ENCODE measurements at regions not wholly inside any gene's neighbourhood (a gene's known extent, or its start where the extent isn't known, plus 50 kb on each side); places are given as distances from the start of the nearest gene placed in this dataset.
A peak's percentile ranks its signal among the peaks of the same experiment; 100 is the strongest.

DNA sequence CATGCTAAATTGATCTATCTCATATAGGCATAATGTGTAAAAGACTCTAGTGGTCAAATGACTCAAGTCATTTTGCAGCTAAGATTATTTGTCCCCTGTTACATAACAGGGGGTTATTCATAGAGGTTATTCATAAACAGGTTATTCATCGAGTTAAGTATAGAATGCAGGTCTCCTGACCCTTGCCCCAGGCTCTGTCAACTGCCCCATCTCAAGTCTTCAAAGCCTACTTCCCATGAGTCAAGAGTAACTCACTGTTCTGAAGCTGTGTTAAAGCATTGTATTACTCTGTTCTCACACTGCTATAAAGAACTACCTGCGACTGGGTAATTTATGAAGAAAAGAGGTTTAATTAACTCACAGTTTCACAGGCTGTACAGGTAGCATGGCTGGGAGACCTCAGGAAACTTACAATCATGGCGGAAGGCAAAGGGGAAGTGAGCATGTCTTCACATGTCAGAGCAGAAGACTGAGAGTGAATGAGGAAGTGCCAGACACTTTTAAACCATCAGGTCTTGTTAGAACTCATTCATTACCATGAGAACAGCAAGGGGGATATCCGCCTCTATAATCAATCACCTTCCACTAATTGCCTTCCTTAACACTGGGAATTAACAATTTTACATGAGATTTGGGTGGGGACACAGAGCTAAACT, 226.2 kb upstream of the BLID start:
- DNase-seq = no peak

DNA sequence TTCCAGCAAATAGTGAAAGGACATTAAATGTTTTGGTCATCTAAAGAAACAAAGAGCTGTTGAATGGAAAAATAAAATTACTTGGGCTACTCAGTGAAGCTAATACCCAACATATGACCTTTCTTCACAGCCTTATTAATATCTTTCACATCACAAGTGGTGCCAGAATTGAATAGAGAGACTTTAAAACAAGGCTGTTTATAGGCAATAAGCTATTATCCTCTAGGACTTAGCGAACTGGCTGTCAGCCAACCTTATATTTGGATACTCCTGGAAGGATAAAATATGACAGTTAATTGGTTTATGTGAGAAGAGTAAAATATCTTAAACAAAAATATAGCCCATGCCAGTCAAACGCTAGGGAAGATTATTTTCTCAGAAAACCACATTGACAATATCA, 225.5 kb upstream of the BLID start:
- no peak for DNase-seq

DNA sequence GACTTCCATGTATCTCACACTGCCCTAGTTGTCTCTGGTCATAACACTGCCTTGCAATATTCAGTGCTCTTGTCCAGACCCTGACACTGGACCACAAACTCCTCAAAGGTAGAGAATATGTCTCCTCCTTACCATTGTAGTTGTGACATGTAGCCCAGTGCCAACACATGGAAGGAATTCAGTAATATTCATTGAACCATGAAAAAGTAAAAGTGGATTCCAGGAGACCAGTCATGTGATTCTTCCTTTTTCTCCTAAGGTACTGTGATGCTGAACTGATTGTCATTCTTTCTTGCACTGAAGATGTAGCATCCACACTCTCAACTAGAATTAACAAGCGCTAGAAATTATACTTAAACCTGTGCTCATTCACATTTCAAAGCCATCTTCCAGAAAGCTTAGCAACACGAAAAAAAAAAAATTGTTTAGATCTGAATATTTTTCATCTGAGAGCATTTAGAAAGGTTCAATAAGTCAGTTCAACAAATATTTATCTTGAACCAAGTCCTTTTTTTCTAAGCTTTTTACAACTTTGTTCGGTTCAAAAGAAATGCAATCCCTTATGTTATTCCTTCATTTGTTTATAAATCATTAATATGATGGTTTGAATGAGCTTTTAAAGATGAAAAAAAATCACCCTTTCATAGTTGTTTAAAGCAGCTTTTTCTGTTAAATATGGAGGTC, 224.7 kb upstream of the BLID start:
- no peak for DNase-seq

DNA sequence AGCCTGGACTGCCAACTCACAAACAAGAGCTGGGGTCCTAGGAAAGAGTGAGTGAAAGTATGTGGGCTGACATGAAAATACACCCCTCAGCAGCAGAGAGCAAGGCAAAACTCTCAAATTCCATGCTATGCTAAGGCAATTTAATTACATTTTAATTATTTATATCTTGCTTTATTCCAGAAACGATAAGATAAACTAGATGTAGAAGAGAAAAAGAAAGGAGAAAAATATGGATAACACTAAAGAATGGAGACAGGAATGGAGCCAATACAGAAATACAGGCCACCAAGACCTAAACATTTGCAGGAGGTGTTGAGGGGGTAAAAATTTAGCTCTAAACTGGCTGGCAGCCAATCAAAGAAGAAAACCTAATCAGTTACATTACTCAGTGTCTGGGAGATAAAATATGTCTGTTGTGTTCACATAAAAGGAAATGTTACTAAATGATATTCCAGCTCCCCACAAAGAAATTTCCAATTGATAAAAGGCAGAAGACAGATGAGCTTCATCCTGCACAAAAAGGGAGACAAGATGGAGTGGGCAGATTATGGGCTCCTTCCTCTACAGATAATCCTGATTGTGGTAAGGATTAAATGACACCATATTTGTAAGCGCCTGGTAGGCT, 223.5 kb upstream of the BLID start:
- peak; percentile 53 for DNase-seq

DNA sequence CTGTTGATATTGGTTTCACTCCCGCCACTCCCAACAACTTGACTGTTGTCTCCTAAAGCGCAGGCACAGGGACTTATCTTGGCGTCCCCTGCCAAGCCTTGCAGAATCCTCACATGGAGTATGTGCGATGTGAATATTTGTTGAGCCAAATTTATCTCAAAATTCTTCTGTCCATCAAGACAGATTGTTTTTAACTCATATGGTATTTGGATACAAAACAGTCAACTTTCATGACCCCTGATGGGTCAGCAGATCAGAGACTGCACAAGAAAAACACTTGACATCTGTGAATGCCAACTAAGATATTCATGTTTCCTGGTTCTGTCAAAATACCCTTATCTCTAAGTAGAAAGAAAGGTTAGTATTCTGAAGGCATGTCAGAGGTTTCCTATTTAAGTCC, 221.7 kb upstream of the BLID start:
- no peak for DNase-seq

DNA sequence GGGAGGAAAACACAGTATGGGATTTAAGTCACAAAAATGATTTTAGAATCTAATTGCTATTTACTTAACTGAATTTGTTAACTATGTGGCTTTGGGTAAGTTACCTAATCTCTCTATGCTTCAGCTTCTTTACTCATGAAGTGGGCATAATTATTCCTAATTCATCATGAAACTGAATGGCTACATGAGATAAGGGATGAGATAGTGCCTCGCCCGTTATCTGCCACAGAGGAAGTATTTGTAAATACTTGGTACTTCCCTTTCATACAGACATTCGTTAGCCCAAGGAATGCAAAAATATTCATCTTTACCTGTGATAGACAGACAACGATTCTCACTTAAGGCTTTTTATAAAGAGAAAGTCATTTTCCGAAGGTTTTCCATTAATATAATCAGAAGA, 221.2 kb upstream of the BLID start:
- DNase-seq = no peak

DNA sequence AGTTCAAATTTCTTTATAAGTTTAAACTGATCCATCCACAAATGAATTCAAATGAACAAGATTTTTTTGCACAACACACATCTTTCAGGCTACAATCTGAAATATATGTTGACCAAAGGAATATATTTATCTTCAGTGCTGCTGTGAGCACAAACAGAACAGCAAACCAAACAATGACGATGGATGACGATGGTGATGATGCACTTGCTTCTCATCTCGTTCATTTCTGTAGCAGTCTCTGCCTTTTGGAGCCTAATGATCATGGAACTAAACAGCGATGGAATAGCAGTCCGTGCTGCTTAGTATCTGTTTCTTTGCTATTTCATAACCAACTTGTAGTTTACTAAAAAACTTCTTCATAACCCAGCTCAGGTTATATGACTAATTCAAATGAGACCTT, 220.7 kb upstream of the BLID start:
- no peak for DNase-seq

DNA sequence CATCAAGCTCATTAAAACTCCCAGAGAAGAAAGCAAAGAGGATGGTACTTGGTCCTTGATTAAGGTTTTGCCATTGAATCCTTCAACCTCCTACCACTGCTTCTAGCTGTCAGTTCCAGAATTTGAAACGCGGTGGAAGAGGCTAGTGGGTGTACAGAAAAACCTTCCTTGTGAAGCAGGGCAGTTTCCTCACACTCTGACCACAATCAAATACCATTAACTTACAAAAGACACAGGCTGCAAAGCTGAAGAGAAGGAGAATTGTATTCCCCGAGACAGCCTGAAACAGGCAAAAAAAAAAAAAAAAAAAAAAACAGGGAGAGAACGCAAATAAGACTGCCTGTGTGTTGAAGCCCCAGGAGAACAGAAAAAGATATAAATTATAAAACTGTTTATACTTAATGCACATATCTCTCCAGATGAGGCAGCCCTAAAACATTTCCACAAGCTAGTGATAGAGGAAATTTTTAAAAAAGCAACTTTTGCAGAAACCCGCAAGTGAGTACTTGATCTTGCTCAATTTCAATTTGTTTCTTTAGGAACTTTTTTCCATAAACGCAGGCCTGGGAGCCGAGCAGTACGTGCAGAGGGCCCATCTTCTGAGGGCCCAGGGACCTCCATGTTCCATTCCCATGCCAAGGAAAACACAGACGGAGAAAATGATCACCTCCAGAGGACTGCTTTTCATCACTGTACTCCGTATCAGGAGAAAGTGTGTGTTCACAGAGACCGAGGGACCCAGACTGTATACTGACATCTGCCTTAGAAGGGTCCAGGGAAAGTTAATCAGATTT, 218.7 kb upstream of the BLID start:
- peak; percentile 19 for DNase-seq

DNA sequence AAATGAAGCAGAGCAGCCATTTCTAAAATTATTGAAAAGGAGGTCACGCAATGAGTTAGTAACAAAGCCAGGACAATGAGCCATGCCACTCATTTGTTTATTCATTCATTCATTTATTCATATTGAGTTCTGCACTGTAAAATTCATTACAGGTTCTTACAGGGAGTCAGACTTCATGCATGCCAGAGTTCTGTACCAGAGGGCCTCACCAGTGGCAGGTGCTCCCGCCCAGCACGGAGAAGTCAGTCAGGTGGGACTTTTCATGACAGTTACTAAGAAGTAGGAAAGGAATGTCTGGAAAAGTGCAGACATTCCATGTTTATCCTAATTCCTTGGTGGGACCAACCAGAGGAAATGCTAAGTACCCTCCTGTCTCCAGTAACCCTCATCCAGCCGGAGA, 217.5 kb upstream of the BLID start:
- no peak for DNase-seq

DNA sequence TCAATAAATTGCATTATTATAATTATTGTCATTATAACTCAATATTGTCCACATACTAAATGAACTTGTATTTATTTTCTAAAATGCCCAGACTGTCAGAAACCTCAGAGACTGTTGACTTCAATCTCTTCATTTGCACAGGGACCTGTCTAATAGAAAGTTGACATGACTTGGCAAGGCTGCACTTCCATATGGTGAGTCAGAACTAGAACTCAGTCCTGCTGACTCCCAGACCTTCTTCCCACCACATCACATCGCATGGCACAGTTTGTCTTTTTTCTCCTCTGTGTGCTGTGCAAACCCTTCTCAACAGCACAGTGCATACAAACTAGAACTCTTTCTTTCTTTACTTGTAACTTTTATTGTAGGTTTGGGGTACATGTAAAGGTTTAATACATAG, 215.1 kb upstream of the BLID start:
- no peak for DNase-seq

DNA sequence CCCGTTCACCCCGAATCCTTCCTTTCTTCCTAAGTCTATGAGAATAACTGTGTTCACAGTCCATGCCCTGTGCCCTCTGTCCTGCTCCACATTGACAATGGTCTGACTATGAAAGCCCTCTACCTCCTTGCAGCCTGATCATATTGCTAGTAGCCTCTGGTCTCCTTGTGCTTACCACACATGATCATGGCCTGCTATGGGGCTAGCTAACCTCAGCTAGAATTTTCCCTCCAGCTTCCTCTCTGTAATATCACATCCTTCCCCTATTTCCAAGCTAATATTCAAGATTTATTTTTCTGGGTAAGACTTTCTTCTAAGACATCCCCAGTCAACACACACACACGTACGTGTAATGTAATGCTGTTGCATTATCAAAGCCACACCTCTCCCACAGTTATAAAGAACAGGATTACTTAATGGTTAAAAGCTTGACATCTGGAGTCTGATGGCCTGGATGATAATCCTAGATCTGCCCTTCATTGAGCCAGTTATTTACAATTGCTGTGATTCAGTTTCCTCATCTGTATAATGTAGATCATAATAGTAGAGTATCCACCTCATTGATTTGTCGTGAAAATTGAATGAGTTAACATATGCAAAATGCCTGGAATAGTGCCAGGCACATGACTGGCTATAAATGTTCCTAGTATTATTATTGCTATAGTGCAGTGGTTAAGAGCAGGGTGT, 214.4 kb upstream of the BLID start:
- DNase-seq = peak; percentile 5

DNA sequence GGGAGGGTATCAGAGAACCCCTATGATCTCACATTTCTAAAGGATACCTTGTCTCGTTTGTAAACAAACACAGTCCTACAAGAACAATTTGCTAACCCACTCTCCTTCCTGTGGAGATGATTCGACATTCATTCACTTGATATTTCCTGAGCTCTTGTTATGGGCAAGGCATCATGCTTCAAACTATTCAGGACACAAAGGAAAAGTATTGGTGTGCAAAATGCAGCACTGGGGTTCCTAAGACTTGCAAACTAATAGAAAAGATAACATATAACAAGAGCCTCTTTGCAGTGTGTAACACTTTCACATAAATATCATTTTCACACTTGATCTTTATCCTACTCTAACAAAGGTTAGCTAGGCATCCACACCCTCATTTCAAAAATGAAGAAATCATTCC, 211.5 kb upstream of the BLID start:
- no peak for DNase-seq

DNA sequence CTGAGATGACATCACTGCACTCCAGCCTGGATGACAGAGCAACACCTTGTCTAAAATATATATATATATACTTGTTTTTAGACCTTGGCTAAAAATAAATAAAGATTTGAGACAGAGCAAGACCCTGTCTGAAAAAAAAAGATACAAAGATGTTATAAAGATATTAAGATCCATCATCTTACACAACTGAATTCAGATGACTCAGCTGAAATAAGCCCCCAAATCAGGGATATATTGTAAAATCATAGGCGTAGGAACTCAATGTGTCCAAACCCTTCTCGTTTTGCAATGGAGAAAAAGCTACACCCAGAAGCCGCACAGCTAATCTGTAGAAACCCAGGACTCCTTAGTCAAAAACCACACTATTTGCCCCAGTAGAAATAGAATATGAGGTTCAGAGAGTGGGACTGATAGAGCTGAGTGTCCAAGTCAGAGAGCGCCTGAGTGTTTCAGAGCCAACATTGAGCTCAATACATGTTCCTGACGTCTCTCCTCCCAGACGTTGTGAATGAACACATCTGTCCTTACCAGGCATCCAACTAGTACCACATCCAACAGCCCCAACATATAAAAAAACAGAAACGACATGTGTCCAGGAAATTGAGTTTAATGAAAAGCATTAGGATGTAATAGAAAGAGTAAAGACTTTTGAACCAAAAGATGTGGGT, 207.9 kb upstream of the BLID start:
- DNase-seq = no peak

DNA sequence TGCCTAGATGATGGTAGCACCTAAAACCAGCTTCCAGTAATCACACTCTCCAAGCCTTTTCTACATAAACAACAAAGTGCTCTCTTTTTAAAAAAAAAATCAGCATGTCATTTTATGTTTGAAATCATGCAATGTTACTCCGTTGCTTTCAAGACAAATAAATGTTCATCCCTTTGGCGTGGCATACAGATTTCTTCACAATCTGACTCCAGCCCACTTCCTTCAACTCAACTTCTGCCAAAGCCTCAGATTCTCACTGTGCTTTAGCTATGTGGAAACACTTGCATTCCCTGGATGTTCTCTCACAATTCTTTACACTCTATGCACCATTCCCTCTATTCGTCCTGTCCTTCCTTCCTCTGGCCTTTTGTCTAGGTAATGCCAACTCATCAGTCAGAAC, 206.3 kb upstream of the BLID start:
- DNase-seq = peak; percentile 62

DNA sequence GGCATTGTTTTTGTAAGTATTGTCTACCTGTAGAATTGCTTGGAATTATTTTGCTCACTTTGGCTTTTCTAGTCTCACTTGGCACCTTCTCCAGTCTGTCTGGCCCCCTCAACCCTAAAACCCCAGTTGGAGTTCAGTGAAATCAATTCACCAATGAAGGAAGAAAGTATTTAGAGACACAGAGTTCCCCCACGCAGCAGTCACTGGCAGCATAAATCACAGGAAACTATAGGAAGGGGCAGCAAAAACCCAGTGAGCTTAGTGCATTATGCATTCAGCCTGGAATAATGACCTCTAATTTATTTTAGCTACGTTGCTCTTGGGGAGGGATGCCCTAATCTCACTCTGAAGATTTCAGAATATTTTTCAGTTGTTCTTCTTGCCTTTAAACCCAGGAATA, 204.7 kb upstream of the BLID start:
- no peak for DNase-seq

DNA sequence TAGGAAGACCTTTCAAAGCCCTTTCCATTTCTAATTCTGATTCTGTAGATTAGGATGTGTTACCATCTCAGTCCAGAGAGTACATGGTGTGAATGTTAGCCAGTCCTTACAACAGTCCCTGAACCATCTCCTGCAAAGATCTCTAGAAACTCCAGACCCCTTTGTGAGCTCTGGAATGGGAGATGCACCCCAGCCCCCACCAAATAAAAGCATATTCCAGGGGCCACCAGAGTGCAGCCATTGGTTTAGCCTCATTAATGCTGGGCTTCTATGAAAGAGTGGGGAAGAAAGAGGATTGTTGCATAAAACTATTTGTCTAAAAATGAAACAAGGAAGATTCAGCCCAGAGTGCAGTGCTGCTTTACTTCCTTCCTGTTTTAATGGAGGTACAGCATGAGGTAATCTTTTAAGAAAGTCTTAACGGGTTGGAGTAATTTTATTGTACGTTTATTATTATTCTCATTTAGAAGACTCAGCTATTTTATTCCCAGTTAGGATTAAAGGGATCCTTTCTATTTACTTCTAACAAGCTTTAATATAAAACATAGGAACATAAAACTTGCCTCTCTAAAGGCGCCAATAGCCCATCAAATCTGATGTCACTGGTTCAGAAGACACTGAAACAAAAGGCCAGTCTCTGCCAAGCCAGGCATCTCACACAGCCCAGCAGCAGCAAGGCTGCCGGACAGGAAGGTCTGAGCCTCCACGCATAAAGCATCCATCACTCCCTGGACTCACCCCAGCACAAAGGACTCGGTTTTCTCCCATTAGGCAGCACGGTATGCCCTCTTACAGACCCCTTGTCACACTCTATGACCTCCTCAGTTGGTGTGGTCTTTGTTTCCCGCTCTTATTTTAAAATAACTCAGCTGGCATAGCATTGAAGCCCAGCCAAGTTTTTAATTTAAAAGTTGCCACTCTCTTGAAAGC, 203.9 kb upstream of the BLID start:
- no peak for DNase-seq

DNA sequence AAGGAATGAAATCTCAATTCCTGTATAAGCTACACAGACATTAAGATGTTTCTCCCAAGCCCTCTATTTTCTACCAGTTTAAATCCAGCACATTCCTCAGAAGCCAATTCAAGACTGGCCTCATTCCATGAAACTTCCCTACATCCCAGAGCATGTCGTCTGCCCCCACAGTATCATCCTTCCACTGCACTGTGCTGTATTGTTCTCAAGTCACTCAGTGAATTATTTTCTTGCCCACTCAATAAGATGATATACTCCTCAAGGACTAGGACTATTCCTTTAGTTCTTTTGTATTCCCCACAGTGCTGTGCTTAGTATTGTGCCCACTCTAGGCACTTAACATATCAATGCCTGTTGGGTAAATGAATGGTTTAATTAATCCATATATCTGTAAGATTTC, 203.1 kb upstream of the BLID start:
- DNase-seq = no peak

DNA sequence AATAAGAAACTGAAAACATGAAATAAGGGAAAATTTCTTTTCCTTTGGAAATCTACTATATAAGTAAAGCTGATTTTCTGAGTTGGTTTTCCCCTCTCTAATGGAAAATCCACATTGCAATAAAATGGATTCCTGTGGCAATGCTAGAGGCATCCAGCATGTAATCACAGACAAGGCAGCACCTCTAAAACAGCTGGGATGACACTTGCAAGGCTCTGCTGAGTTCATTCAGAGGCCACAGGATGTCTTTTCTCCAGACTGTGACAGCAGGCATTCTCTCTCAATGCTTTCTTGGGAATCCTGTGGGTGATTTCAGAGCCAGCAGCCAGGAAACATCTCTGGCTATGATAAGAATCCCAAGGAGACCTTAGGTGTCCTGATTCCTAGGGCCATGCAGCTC, 201.3 kb upstream of the BLID start:
- peak; percentile 85 for DNase-seq

DNA sequence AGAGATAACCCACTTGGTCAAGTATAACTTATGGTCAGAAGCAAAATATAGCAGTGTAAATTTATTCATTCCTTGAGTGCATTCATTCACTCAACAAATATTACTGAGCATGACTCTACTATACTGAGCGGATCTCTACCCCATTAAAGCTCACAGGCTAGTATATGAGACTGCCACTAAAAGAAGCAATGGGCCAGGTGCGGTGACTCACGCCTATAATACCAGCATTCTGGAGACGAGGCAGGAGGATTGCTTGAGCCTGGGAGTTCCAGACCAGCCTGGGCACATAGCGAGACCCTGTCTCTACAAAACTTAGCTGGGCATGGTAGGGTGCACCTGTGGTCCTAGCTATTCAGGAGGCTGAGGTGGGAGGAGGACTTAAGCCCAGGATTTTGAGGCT, 197.6 kb upstream of the BLID start:
- no peak for DNase-seq

DNA sequence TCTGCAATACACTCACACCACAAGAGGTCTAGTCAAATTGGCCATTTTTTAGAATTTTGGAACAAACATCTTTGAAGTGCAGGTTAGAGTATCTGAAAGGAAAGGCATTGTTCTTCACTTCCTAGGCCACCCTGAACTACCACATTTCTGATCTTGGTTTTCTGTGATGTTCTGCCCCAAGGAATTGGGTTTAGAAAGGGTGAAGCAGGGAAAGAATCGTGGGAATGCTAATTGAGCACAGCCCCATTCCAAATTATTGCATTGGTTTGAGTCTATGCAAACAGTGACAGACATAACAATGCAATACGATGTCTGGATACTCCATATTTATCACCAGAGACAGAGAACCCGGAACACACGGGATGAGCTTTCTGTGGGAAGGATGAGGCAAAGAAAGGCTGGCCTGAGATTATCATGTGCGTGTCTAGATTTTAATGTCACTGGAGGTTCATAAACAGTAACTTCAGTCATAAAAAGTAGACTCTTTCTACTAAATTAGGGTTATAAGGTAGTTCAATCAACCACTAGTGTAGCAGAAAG, 195.3 kb upstream of the BLID start:
- no peak for DNase-seq

DNA sequence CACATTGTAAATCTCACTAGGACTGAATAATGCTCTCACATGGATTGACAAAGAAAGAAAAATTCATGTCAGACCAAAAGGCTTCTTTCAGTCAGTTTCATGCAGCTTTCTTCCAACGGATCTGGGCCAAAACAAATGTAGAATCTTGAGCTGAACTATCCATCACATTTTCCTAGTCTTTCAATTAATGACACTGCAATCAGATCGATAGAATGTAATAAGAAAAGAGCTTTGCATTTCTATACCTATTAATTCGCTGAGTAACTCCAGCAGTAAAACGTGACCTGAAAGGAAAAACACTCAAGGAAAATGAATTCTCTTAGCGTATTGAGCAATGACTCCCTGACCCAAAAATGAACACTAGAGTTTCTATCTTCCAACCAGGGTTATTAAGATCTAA, 194.8 kb upstream of the BLID start:
- DNase-seq = no peak

Measured in fibroblast of skin of right quadriceps (primary cell).